ENCODE measurements at regions not wholly inside any gene's neighbourhood (a gene's known extent, or its start where the extent isn't known, plus 50 kb on each side); places are given as distances from the start of the nearest gene placed in this dataset.
"Not testable (repeated sequence)": the region's sequence is repeated elsewhere in the genome, so short reads cannot be mapped to it uniquely, and the experiment has no call there.

GRCh38 chr4:75422998-75423397 is 91.2 kb downstream of the RCHY1 start:
- TF ChIP-seq CTCF (IDR thresholded peaks at IDR 0.05; ENCODE audit: borderline replicate concordance, control extremely low read depth, extremely low read depth, insufficient read depth, missing control alignments), result no peak
- in situ Hi-C loops (cut with MboI; ENCODE audit: low sequenced_read_pairs, unreplicated experiment), result no loop called here
- no peak for DNase-seq (ENCODE audit: low spot score)

- in situ Hi-C loops (cut with MboI; ENCODE audit: low sequenced_read_pairs, unreplicated experiment), result no loop called here
- DNase-seq (ENCODE audit: low spot score), result no peak
- no peak for TF ChIP-seq CTCF (IDR thresholded peaks at IDR 0.05; ENCODE audit: borderline replicate concordance, control extremely low read depth, extremely low read depth, insufficient read depth, missing control alignments)
Measured at GRCh38 chr4:75412746-75413145, 101.5 kb downstream of the RCHY1 start.

- in situ Hi-C loops (cut with MboI; ENCODE audit: low sequenced_read_pairs, unreplicated experiment), result no loop called here
- DNase-seq (ENCODE audit: low spot score), result no peak
- no peak for TF ChIP-seq CTCF (IDR thresholded peaks at IDR 0.05; ENCODE audit: borderline replicate concordance, control extremely low read depth, extremely low read depth, insufficient read depth, missing control alignments)
Measured at GRCh38 chr4:75398501-75398900, 115.7 kb downstream of the RCHY1 start.

GRCh38 chr4:75391489-75392166 is 122.6 kb downstream of the RCHY1 start:
- TF ChIP-seq CTCF (IDR thresholded peaks at IDR 0.05; ENCODE audit: borderline replicate concordance, control extremely low read depth, extremely low read depth, insufficient read depth, missing control alignments), result no peak
- DNase-seq (ENCODE audit: low spot score), result no peak
- in situ Hi-C loops (cut with MboI; ENCODE audit: low sequenced_read_pairs, unreplicated experiment), result no loop called here

GRCh38 chr4:75386426-75386825 is 127.8 kb downstream of the RCHY1 start:
- DNase-seq (ENCODE audit: low spot score); in situ Hi-C loops (cut with MboI; ENCODE audit: low sequenced_read_pairs, unreplicated experiment): not testable (repeated sequence)

- DNase-seq (ENCODE audit: low spot score), result no peak
- in situ Hi-C loops (cut with MboI; ENCODE audit: low sequenced_read_pairs, unreplicated experiment), result no loop called here
- TF ChIP-seq CTCF (IDR thresholded peaks at IDR 0.05; ENCODE audit: borderline replicate concordance, control extremely low read depth, extremely low read depth, insufficient read depth, missing control alignments), result no peak
Measured at GRCh38 chr4:75385106-75385505, 129.1 kb downstream of the RCHY1 start.

GRCh38 chr4:75376543-75376942 is 137.7 kb downstream of the RCHY1 start:
- no peak for DNase-seq (ENCODE audit: low spot score)
- in situ Hi-C loops (cut with MboI; ENCODE audit: low sequenced_read_pairs, unreplicated experiment), result no loop called here

More at GRCh38 chr4:75376543-75376942, 137.7 kb downstream of the RCHY1 start:
- TF ChIP-seq CTCF (IDR thresholded peaks at IDR 0.05; ENCODE audit: borderline replicate concordance, control extremely low read depth, extremely low read depth, insufficient read depth, missing control alignments), result no peak
